Brain microvascular endothelial cell (primary cell): ENCODE measurements at regions not wholly inside any gene's neighbourhood (a gene's known extent, or its start where the extent isn't known, plus 50 kb on each side); places are given as distances from the start of the nearest gene placed in this dataset.

ENCODE experiments used
- DNase-seq: peaks from one replicate; pipeline ENCODE4 v3.0.0-alpha.2; 2020
- H3K27ac ChIP-seq: fragments of 250-450 bp; sonication (Bioruptor Pico); 2 replicates; pipeline ENCODE4 v1.5.1; 2020; ENCODE audit warnings: mild to moderate bottlenecking, moderate library complexity
- H3K27me3 ChIP-seq: fragments of 250-450 bp; sonication (Bioruptor Pico); replicated peaks from 2 replicates; pipeline ENCODE4 v1.5.1; 2020; ENCODE audit warnings: mild to moderate bottlenecking
- H3K36me3 ChIP-seq: fragments of 250-450 bp; sonication (Bioruptor Pico); replicated peaks from 2 replicates; pipeline ENCODE4 v1.5.1; 2020; ENCODE audit warnings: mild to moderate bottlenecking
- H3K4me3 ChIP-seq: 2 replicates; pipeline ENCODE4 v1.5.1; 2011; ENCODE audit warnings: low read depth, mild to moderate bottlenecking, control low read depth, low read length, moderate library complexity
- CTCF ChIP-seq: IDR thresholded peaks from 2 replicates; pipeline ENCODE4 v1.5.1; 2011; ENCODE audit warnings: low read depth, mild to moderate bottlenecking, moderate library complexity, low read length, control low read depth, inconsistent platforms; ENCODE audit errors: missing control alignments
- in situ Hi-C: cut with HindIII; loops from 2 replicates; pipeline ENCODE4 v1.10.0; 2017; ENCODE audit warnings: low sequenced_read_pairs, low pct_ligation_motif_present

- Histone ChIP-seq H3K27ac (no peak overlapping the region), H3K27me3 (no peaks in the 10 kb centered on the region), H3K4me3 (no peak overlapping the region), H3K36me3 (no peaks in the 10 kb centered on the region)
- in situ Hi-C loops, result no loop called here
- TF ChIP-seq CTCF, result no peak
- no peak for DNase-seq
These were observed 138.7 kb downstream of the TDRD15 start for GRCh38 chr2:21262426-21262940.

GRCh38 chr2:21263622-21264021 is 139.9 kb downstream of the TDRD15 start:
- DNase-seq, result no peak
- Histone ChIP-seq H3K27me3 (no peaks in the 10 kb centered on the region), H3K27ac (no peak overlapping the region), H3K36me3 (no peaks in the 10 kb centered on the region), H3K4me3 (no peak overlapping the region)
- no peak for TF ChIP-seq CTCF
- in situ Hi-C loops, result no loop called here

GRCh38 chr2:21265752-21266151 is 142.0 kb downstream of the TDRD15 start:
- Histone ChIP-seq H3K4me3 (no peak overlapping the region), H3K36me3 (no peaks in the 10 kb centered on the region), H3K27ac (no peak overlapping the region), H3K27me3 (no peaks in the 10 kb centered on the region)
- in situ Hi-C loops, result no loop called here
- TF ChIP-seq CTCF, result no peak
- no peak for DNase-seq

GRCh38 chr2:21267232-21267835 is 143.6 kb downstream of the TDRD15 start:
- in situ Hi-C loops, result no loop called here
- no peak for TF ChIP-seq CTCF
- no peak for DNase-seq

GRCh38 chr2:21268197-21268877 is 144.6 kb downstream of the TDRD15 start:
- H3K36me3 ChIP-seq, result no peaks in the 10 kb centered on the region
- in situ Hi-C loops, result no loop called here
- H3K27me3 ChIP-seq, result no peaks in the 10 kb centered on the region
- TF ChIP-seq CTCF, result no peak
- no peak for DNase-seq
- H3K27ac ChIP-seq, result no peak overlapping the region
- H3K4me3 ChIP-seq, result no peak overlapping the region

More at GRCh38 chr2:21267232-21267835, 143.6 kb downstream of the TDRD15 start:
- Histone ChIP-seq H3K4me3 (no peak overlapping the region), H3K27ac (no peak overlapping the region), H3K36me3 (no peaks in the 10 kb centered on the region), H3K27me3 (no peaks in the 10 kb centered on the region)
